GM12878 (cell line): ENCODE measurements at regions not wholly inside any gene's neighbourhood (a gene's known extent, or its start where the extent isn't known, plus 50 kb on each side); places are given as distances from the start of the nearest gene placed in this dataset.

ENCODE experiments used
- ATAC-seq: fragments of 200-7000 bp; cut with Tn5 transposase; 3 replicates; pipeline ENCODE4 v1.9.1; 2020; ENCODE audit warnings: mild to moderate bottlenecking, moderate library complexity
- BruUV-seq: library from RNA; stranded (reverse); fragments of 400-500 nt; replicated peaks from 2 replicates; lab custom pipeline; 2021; lab: Mats Ljungman, UMichigan
- CTCF ChIA-PET: fragments of 300-600 bp; sonication (Branson Sonifier 250); formaldehyde crosslinking; extraction: SDS; loops from one replicate; lab custom pipeline; 2021; ENCODE audit warnings: inconsistent platforms; lab: Yijun Ruan, JAX
- POLR2A ChIA-PET: fragments of 350-600 bp; formaldehyde crosslinking; extraction: SDS; loops from one replicate; lab custom pipeline; 2021; ENCODE audit warnings: inconsistent platforms; lab: Charles Lee
- RAD21 ChIA-PET: fragments of 300-600 bp; sonication (Branson Sonifier 250); formaldehyde crosslinking; loops from one replicate; lab custom pipeline; 2023; ENCODE audit warnings: antibody characterized with exemption; ENCODE audit not compliant: unreplicated experiment; lab: Charles Lee
- SMC1A ChIA-PET: fragments of 300-600 bp; sonication (Branson Sonifier 250); formaldehyde crosslinking; loops from one replicate; lab custom pipeline; 2023; ENCODE audit not compliant: unreplicated experiment, uncharacterized antibody; lab: Charles Lee
- DNase-seq: peaks from one replicate; pipeline ENCODE4 v3.0.0-alpha.2; 2011; ENCODE audit warnings: low read depth, low spot score
- FAIRE-seq: peaks from 3 replicates; lab custom pipeline; 2011; peaks lifted over from hg19 to GRCh38; lab: Jason Lieb, UNC
- H2AFZ ChIP-seq: 2 replicates; pipeline ENCODE4 v1.6.0; 2011; ENCODE audit warnings: low read depth, low read length, control low read depth; ENCODE audit not compliant: control insufficient read depth
- H3K27ac ChIP-seq: 2 replicates; pipeline ENCODE4 v1.5.1; 2011; ENCODE audit warnings: control low read depth; ENCODE audit not compliant: control insufficient read depth, insufficient read depth
- H3K27me3 ChIP-seq, 2 experiments: replicated peaks in 1 of 2; 2 replicates each; pipeline versions ENCODE4 v1.6.0 to v1.6.1; 2011; ENCODE audit warnings: low read length in 1 of 2; ENCODE audit not compliant: control insufficient read depth in 2 of 2, insufficient read depth in 2 of 2
- H3K36me3 ChIP-seq, 2 experiments: 2 replicates each; pipeline ENCODE4 v1.5.1; 2011; ENCODE audit warnings: low read length in 1 of 2; ENCODE audit not compliant: control insufficient read depth in 2 of 2, insufficient read depth in 2 of 2
- H3K4me1 ChIP-seq: 2 replicates; pipeline ENCODE4 v1.6.1; 2011; ENCODE audit warnings: mild to moderate bottlenecking, low read length, moderate library complexity, mixed read lengths; ENCODE audit not compliant: control insufficient read depth, insufficient read depth
- H3K4me2 ChIP-seq: 2 replicates; pipeline ENCODE4 v1.6.0; 2011; ENCODE audit warnings: control low read depth; ENCODE audit not compliant: control insufficient read depth, insufficient read depth
- H3K4me3 ChIP-seq: fragments of 200-600 bp; sonication (generic); 2 replicates; pipeline ENCODE4 v1.5.1; 2016
- H3K79me2 ChIP-seq: 2 replicates; pipeline ENCODE4 v1.6.0; 2011; ENCODE audit warnings: low read length; ENCODE audit not compliant: control insufficient read depth, insufficient read depth
- H3K9ac ChIP-seq: 2 replicates; pipeline ENCODE4 v1.8.0; 2011; ENCODE audit warnings: low read length, control low read depth, mixed read lengths; ENCODE audit not compliant: control insufficient read depth, insufficient read depth
- H3K9me3 ChIP-seq: replicated peaks from 3 replicates; pipeline ENCODE4 v1.5.1; 2011; ENCODE audit warnings: mild to moderate bottlenecking, low read length; ENCODE audit not compliant: control insufficient read depth, insufficient read depth
- H4K20me1 ChIP-seq: 2 replicates; pipeline ENCODE4 v1.6.0; 2011; ENCODE audit not compliant: control insufficient read depth, insufficient read depth
- CBFB ChIP-seq: IDR thresholded peaks from 2 replicates; pipeline ENCODE4 v1.6.1; 2016; ENCODE audit warnings: antibody characterized with exemption, low read depth
- CEBPB ChIP-seq, 2 experiments: fragments of 150-350 bp in 1 of 2; IDR thresholded peaks; 2 replicates each; pipeline ENCODE4 v1.6.1; 2012 to 2014; ENCODE audit warnings: low read depth in 2 of 2, low read length in 2 of 2, borderline replicate concordance in 1 of 2, inconsistent platforms in 1 of 2
- EED ChIP-seq: sonication (generic); IDR thresholded peaks from 2 replicates; pipeline ENCODE4 v1.6.1; 2016; ENCODE audit warnings: antibody characterized with exemption, low read depth
- ESRRA ChIP-seq: IDR thresholded peaks from 2 replicates; pipeline ENCODE4 v1.6.1; 2012; ENCODE audit warnings: mild to moderate bottlenecking, low read length, improper control_type of control experiment
- HDAC2 ChIP-seq: fragments of 200-600 bp; sonication (generic); IDR thresholded peaks from 2 replicates; pipeline ENCODE4 v1.6.1; 2017
- KLF5 ChIP-seq: fragments of 450-650 bp; IDR thresholded peaks from 2 replicates; pipeline ENCODE4 v1.6.1; 2014; ENCODE audit warnings: mild to moderate bottlenecking; ENCODE audit not compliant: partially characterized antibody
- MEF2A ChIP-seq: IDR thresholded peaks from 2 replicates; pipeline ENCODE4 v1.6.1; 2011; ENCODE audit warnings: low read depth, mild to moderate bottlenecking, low read length, moderate library complexity; ENCODE audit not compliant: insufficient read depth
- MYC ChIP-seq: IDR thresholded peaks from 2 replicates; pipeline ENCODE4 v1.6.1; 2011; ENCODE audit warnings: mild to moderate bottlenecking, low read length, moderate library complexity, inconsistent platforms; ENCODE audit not compliant: insufficient read depth, insufficient replicate concordance, insufficient read length, severe bottlenecking
- NR2C2 ChIP-seq: IDR thresholded peaks from 2 replicates; pipeline ENCODE4 v1.6.1; 2011; ENCODE audit warnings: borderline replicate concordance, low read depth; ENCODE audit not compliant: control insufficient read depth, insufficient read length
- SMAD5 ChIP-seq: IDR thresholded peaks from 2 replicates; pipeline ENCODE4 v1.6.1; 2016; ENCODE audit warnings: antibody characterized with exemption, low read depth
- SP1 ChIP-seq: IDR thresholded peaks from one replicate; pipeline ENCODE4 v1.6.1; 2011; ENCODE audit warnings: low read depth, low read length
- TARDBP ChIP-seq: IDR thresholded peaks from 2 replicates; pipeline ENCODE4 v1.6.1; 2016; ENCODE audit warnings: borderline replicate concordance
- ZNF274 ChIP-seq: IDR thresholded peaks from one replicate; pipeline ENCODE4 v1.8.0; 2011; ENCODE audit not compliant: insufficient read length, insufficient read depth
- in situ Hi-C: fragments of 300-500 bp; cut with MboI; formaldehyde crosslinking; loops from 9 replicates; pipeline ENCODE4 v1.14.3; 2018; ENCODE audit warnings: mixed read lengths
- intact Hi-C: fragments of 100-400 bp; cut with micrococcal nuclease; formaldehyde crosslinking; loops from one replicate; pipeline ENCODE4 v1.14.2; 2022; ENCODE audit not compliant: unreplicated experiment
- TF ChIP-seq, protein P1 (sequence below): fragments of 450-650 bp; formaldehyde crosslinking; IDR thresholded peaks from 2 replicates; pipeline ENCODE4 v1.4.0; 2022; ENCODE audit warnings: mild to moderate bottlenecking, moderate library complexity
- TF ChIP-seq, protein P2 (sequence below): fragments of 150-350 bp; IDR thresholded peaks from 2 replicates; pipeline ENCODE4 v1.6.1; 2016; ENCODE audit warnings: low read depth, low read length

DNA sequence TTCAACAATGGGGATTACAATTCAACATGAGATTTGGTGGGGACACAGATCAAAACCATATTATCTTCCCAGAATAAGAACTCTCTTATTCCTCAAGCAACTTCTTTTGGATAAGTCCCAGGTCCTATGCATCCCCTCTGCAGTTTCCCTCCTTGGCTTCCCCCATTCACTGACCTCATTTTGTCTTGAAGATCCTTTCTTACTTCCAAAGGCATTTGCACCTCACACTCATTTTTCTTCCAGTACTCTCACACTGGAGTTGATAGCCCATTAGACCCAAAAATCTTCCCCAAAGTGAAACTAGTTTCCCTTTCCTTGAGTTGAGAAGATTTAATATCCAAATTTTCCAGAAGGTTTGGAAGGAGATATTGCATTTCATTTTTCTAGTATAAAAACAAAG, 178.0 kb upstream of the DAPK1 start:
- no TSS peak for BruUV-seq
- H3K9ac ChIP-seq: no peak overlapping the region
- H3K27ac ChIP-seq: no peak overlapping the region
- H3K36me3 ChIP-seq: no peaks in the 10 kb centered on the region
- no peak overlapping the region for H3K4me2 ChIP-seq
- RAD21 ChIA-PET: no interaction called here
- no peak overlapping the region for H3K4me3 ChIP-seq
- SMC1A ChIA-PET: no interaction called here
- ATAC-seq (no peak), DNase-seq (no peak), FAIRE-seq (no peak)
- H3K9me3 ChIP-seq: no peaks in the 10 kb centered on the region; the same call in 2 of the 3 replicates
- CTCF ChIA-PET: no interaction called here
- peaks cover 0 to 2% of the 10 kb centered on the region in 2 experiments; a peak in 2 of 4 replicates for H3K27me3 ChIP-seq
- POLR2A ChIA-PET: no interaction called here
- no peaks in the 10 kb centered on the region for H3K79me2 ChIP-seq
- intact Hi-C loops (loop anchor here (5.0 to 10.0 kb wide), 2 partner anchors 375 to 702 kb away; partner anchors contain the start of gene GAS1), in situ Hi-C loops (loop anchor here (10.0 kb wide), 1 partner anchor 705 kb away; no protein-coding TSS in a partner anchor)
- TF ChIP-seq EED (no peak), NR2C2 (no peak), ZNF274 (no peak), SP1 (no peak), MEF2A (no peak), HDAC2 (no peak), TARDBP (no peak), KLF5 (no peak), ESRRA (no peak), CBFB (no peak), MYC (no peak), CEBPB (IDR thresholded peaks at IDR 0.05; ENCODE audit: borderline replicate concordance in 1 of 2, low read depth in 2 of 2, low read length in 2 of 2) (no peak), SMAD5 (no peak)
- TF ChIP-seq, protein P1, sequence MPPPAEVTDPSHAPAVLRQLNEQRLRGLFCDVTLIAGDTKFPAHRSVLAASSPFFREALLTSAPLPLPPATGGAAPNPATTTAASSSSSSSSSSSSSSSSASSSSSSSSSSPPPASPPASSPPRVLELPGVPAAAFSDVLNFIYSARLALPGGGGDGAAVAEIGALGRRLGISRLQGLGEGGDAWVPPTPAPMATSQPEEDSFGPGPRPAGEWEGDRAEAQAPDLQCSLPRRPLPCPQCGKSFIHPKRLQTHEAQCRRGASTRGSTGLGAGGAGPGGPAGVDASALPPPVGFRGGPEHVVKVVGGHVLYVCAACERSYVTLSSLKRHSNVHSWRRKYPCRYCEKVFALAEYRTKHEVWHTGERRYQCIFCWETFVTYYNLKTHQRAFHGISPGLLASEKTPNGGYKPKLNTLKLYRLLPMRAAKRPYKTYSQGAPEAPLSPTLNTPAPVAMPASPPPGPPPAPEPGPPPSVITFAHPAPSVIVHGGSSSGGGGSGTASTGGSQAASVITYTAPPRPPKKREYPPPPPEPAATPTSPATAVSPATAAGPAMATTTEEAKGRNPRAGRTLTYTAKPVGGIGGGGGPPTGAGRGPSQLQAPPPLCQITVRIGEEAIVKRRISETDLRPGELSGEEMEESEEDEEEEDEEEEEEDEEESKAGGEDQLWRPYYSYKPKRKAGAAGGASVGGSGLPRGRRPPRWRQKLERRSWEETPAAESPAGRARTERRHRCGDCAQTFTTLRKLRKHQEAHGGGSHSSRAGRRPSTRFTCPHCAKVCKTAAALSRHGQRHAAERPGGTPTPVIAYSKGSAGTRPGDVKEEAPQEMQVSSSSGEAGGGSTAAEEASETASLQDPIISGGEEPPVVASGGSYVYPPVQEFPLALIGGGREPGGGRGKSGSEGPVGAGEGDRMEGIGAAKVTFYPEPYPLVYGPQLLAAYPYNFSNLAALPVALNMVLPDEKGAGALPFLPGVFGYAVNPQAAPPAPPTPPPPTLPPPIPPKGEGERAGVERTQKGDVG (CRISPR knock-in tag): no peak
- TF ChIP-seq, protein P2, sequence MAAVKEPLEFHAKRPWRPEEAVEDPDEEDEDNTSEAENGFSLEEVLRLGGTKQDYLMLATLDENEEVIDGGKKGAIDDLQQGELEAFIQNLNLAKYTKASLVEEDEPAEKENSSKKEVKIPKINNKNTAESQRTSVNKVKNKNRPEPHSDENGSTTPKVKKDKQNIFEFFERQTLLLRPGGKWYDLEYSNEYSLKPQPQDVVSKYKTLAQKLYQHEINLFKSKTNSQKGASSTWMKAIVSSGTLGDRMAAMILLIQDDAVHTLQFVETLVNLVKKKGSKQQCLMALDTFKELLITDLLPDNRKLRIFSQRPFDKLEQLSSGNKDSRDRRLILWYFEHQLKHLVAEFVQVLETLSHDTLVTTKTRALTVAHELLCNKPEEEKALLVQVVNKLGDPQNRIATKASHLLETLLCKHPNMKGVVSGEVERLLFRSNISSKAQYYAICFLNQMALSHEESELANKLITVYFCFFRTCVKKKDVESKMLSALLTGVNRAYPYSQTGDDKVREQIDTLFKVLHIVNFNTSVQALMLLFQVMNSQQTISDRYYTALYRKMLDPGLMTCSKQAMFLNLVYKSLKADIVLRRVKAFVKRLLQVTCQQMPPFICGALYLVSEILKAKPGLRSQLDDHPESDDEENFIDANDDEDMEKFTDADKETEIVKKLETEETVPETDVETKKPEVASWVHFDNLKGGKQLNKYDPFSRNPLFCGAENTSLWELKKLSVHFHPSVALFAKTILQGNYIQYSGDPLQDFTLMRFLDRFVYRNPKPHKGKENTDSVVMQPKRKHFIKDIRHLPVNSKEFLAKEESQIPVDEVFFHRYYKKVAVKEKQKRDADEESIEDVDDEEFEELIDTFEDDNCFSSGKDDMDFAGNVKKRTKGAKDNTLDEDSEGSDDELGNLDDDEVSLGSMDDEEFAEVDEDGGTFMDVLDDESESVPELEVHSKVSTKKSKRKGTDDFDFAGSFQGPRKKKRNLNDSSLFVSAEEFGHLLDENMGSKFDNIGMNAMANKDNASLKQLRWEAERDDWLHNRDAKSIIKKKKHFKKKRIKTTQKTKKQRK: no peak
- no peak overlapping the region for H2AFZ ChIP-seq
- no peaks in the 10 kb centered on the region for H4K20me1 ChIP-seq
- no peaks in the 10 kb centered on the region for H3K4me1 ChIP-seq
